ENCODE measurements at regions not wholly inside any gene's neighbourhood (a gene's known extent, or its start where the extent isn't known, plus 50 kb on each side); places are given as distances from the start of the nearest gene placed in this dataset.
"Not testable (repeated sequence)": the region's sequence is repeated elsewhere in the genome, so short reads cannot be mapped to it uniquely, and the experiment has no call there.

- DNase-seq = no peak
Observed at GRCh38 chr18:1149709-1150108, 245.0 kb downstream of the ADCYAP1 start.

GRCh38 chr18:1150344-1150743 is 245.7 kb downstream of the ADCYAP1 start:
- no peak for DNase-seq

- DNase-seq = not testable (repeated sequence)
Observed at GRCh38 chr18:1152958-1153357, 248.3 kb downstream of the ADCYAP1 start.

DNA sequence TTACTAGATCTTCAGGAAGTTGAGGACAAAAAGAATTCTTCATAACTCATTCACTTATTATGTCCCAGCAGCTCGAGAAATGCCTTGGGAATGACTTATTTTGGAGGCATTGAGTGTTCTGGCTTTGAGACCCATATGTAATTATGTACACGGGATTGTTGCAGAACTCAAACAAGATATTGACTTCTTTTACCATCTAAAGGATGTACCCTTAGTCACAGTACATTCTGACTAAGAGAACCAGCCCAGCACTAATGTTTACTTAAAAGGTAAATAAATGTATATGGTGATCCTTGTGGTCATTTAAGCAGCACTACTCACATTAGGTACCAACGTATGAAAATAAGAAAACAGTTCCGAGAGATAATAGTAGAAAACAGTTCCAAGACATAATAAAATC is 268.9 kb downstream of the ADCYAP1 start:
- no peak for DNase-seq

GRCh38 chr18:1177232-1177631 is 272.6 kb downstream of the ADCYAP1 start:
- DNase-seq = no peak

GRCh38 chr18:1191341-1191740 is 286.7 kb downstream of the ADCYAP1 start:
- DNase-seq = no peak

GRCh38 chr18:1213126-1213525 is 308.5 kb downstream of the ADCYAP1 start:
- no peak for DNase-seq

DNA sequence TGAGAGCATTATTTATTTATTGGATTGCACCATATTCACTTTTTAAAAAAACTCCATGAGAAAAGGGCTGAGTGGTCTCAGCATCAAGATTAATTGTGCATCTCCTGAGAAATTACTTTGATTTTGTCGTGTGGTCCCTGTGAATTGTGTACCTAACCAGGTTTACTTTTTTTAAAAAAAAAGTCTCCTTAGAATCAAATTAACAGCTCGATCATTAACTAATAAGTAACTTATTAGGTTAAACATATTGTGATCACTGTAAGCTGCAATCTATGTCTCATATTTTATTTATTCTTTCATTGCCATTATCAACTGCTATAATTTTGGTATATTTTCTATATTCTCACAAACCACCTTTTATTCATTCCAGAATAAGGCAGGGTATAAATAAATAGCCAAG is 318.2 kb downstream of the ADCYAP1 start:
- DNase-seq = no peak

DNA sequence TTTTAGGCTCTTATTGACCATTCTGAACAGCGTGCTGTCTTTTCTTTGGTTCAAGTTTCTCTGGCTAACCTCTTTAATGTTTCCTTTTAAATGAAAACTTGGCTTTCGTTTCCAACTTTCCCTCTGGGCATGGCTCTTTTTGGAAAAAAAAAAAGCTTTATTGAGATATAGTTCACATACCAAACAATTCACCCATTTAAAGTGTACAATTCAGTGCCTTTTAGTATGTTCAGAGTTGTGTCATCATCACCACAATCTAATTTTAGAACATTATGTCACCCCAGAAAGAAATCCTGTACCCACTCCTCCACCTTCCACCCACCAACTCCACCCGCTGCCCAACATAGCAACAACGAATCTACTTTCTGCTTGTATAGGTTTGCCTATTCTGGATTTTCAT is 322.4 kb downstream of the ADCYAP1 start:
- DNase-seq = no peak

DNA sequence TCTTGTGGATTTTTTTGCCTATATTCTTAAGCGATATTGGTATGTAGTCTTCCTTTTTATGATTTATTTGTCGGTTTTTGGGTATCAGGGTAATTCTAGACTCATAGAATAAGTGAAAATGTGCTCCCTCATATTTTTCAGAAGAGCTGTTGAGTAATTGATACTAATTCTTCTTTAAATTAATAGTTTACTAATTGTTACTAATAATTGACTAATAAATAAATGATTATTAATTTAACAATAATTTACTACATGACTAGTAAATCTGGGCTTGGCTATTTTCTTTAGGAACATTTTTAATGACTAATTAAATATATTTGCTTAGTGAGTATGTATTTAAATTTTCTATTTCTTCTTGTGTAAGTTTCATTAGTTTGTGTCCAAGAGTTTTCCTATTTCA is 325.0 kb downstream of the ADCYAP1 start:
- no peak for DNase-seq

DNA sequence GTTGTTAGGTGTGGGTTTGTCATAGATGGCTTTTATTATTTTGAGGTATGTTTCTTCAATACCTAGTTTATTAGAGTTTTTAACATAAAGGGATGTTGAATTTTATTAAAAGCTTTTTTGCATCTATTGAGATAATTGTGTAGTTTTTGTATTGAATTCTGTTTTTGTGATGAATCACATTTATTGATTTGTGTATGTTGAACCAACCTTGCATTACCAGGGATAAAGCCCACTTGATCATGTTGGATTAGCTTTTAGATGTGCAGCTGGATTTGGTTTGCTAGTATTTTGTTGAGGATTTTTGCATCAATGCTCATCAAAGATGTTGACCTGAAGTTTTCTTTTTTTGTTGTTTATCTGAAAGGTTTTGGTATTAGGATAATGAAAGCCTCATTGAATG is 328.2 kb downstream of the ADCYAP1 start:
- DNase-seq = no peak

GRCh38 chr18:1240701-1241100 is 336.0 kb downstream of the ADCYAP1 start:
- DNase-seq = no peak

DNA sequence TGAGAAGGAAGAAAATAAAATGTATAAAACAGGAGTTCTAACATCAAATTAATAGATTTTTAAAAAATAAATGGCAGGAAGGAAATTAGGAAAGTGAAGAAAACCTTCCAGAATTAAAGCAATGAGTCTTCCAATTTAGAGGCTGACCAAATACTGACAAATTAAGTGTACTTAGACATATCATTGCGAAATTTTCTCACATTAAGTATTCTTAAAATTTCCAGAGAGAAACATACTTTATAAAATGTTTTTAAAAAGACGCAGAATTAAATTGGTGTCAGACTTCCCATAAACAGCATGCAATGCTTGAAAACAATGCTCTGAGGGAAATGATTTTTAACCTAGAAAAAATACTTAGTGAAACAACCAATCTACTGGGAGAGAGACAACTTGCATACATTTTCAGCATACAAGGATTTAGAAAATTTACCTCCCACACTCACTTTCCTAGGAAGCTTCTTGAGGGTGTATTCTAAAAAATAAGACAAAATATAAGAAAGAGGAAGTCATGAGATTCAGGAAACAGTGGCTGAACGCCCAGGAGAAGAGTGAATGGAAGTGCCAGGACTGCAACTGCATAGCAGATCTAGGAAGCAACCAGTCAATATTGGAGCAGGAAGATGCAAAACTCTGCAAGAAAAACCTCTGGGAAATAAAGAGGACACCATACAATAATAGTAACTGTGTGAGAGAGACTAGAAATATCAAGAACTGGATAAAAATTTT is 339.9 kb downstream of the ADCYAP1 start:
- DNase-seq = no peak

DNA sequence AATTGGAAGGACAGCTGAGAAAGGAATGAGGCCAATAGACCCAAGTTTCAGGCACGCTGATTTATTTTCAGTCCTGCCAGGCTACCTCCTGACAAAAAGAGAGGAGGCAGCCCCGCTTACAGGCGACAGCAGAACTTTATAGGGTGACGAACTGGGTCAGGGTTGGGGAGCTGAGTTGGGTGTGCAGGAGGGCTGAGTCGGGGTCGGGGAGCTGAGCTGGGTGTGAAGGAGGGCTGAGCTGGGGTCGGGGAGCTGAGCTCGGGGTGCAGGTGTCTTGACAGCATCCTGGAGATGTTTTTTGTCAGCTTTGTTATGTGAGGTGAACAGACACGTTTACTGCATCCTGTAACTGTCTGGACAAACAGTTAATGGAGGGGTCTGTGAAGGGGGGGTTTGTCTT is 342.2 kb downstream of the ADCYAP1 start:
- DNase-seq = peak; percentile 43

DNA sequence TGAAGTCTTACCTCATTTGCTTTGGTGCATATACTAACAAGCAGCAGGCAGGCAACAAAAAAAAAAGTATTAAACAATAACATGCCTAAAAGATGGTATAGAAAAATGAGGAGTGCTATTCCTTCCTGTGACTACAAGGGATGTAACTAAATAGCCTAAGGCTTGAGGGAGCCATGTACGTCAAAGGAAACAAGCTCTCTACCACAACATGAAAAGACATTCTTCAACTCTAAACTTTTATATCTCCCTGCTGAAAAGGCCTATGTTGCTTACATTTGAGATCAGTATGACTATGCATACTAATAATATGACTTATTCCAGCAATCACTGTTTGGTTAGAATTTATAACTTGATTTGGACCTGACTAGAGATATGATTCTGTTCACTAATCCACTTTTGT is 347.9 kb downstream of the ADCYAP1 start:
- no peak for DNase-seq

DNA sequence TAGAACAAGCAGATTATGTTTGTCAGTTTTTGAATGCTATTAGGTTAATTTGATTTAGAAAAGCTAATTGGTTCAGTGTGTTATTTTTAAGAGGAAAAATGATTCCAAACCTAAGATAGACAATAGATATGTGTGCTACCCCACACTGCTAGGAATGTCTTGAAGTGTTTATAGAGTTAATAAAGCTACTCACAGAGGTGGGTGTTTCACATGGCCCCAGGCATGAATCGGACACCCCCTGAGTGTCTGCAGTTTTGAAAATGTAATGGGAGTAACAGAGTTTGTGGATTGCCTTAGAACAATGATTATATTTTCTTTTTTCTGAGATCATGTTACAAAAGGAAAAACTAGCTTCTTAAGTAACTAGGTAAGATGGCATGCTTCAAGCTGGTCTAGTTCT is 348.3 kb downstream of the ADCYAP1 start:
- DNase-seq = no peak

GRCh38 chr18:1253827-1254226 is 349.2 kb downstream of the ADCYAP1 start:
- no peak for DNase-seq

- DNase-seq = no peak
Observed at GRCh38 chr18:1261054-1261453, 356.4 kb downstream of the ADCYAP1 start.

DNA sequence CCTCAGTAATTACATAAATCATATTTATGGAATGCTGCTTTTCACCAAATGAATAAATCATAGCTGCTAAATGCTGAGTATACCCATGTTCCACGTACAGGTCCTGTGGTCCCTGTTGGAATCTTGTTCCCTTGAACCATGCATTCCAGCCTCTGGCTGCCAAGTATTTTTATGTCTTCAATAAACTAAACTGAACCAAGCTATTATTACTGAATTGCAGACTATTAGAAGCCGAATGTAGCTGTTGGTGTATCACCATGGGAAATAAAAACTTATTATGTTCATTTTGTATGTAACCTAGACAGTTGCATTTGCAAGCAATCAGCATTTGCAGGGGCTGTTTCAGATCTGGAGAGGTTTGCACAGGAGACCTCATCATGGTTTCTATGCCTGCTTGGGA is 362.4 kb downstream of the ADCYAP1 start:
- no peak for DNase-seq

DNA sequence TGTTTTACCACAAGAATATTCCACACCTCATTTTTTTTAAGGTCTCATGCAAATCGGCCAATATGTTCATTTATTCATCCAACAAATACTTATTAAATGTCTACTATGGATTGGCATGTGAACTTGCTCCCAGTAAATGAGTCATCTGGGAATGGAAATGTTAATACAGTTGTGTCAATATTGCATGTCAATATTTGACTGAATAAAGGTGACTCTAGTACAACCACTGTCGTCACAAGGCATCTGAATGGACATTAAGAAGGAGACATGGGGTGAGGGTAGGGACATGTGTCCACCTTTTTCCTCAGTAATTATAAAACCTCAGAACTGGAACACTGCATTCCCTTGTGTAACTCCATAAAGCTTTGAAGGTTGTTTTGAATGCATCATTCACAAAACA is 365.4 kb downstream of the ADCYAP1 start:
- DNase-seq = no peak

DNA sequence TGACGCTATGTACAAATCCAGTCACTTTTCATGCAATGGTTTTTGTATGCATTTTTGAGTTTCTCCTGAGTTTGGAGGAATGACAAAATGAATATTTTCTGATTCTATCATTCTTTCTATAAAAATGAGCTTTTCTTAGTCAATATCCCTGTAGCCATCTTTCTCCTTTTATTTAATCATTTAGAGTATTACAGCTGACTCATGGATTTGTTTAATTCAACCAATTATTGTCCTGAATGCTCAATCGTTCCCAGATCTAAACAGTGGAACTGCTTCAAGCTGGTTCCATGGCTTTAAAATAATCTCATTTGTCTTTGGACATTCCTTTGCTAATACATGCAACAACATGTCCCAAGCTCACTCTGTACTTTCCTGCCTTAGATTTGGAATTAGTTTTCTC is 368.8 kb downstream of the ADCYAP1 start:
- no peak for DNase-seq

DNA sequence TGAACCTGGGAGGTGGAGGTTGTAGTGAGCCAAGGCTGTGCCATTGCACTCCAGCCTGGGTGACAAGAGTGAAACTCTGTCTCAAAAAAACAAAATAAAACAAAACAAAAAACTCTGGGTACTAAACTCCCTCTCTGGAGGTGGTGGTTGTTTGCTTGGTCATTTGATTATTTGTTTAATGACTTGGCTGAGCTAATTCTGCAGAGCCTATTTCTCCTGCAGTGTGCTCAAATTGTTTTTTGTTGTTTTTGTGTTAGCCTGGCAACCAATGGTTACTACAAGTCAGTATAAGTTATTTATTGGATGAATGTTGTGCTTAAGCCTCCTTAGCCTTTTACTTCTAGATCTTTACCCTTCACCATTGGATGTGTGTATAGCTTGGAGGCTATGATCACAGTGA is 387.5 kb downstream of the ADCYAP1 start:
- no peak for DNase-seq

GRCh38 chr18:1294229-1294628 is 389.6 kb downstream of the ADCYAP1 start:
- no peak for DNase-seq

DNA sequence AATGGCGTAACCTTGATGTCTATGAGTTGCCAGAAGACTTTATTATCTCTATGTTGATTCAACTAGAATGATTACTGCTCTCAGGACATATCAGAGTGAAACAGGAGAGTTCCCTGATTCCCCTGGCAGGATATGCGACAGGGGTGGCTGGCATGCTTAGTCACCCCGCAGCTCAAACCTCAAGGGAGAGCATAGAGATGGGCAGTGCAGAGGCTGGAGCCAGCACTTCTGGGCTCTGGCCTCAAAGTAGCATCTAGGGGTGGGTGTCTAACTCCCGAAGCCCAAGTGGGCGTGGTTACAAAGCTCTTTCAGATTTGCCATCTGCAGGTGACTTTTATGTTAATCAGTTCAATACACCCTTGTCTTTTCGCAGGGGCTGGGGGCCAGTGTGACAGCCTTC is 391.6 kb downstream of the ADCYAP1 start:
- no peak for DNase-seq

GRCh38 chr18:1302861-1303260 is 398.2 kb downstream of the ADCYAP1 start:
- no peak for DNase-seq

Data from right forelimb (tissue), 1 donor.